Stimulated activated CD4-positive, alpha-beta T cell treated with anti-CD3 and anti-CD28 coated beads, Interleukin-1b, Interleukin-23, amount 100 ng/mL, for 4 hours (primary cell): ENCODE measurements at regions not wholly inside any gene's neighbourhood (a gene's known extent, or its start where the extent isn't known, plus 50 kb on each side); places are given as distances from the start of the nearest gene placed in this dataset.

ENCODE experiments used
- DNase-seq, 2 donors: peaks; one replicate each; pipeline ENCODE4 v3.0.0-alpha.2; 2020; ENCODE audit warnings: low read depth in 2 of 2

- DNase-seq, result no peak
These were observed 1144.0 kb downstream of the BRD1 start for GRCh38 chr22:48683640-48684039.

- no peak for DNase-seq
These were observed 1145.2 kb downstream of the BRD1 start for GRCh38 chr22:48682504-48682903.

- DNase-seq, result no peak
These were observed 1147.1 kb downstream of the BRD1 start for GRCh38 chr22:48680601-48681000.

- DNase-seq, result no peak
These were observed 1147.8 kb downstream of the BRD1 start for GRCh38 chr22:48679656-48680555.

- no peak for DNase-seq
These were observed 1149.2 kb downstream of the BRD1 start for GRCh38 chr22:48678171-48679135.

- DNase-seq, result no peak
These were observed 1150.1 kb downstream of the BRD1 start for GRCh38 chr22:48677621-48678020.

GRCh38 chr22:48677168-48677520 lies 1150.5 kb downstream of the BRD1 start:
- no peak for DNase-seq

GRCh38 chr22:48676266-48677167 lies 1151.2 kb downstream of the BRD1 start:
- DNase-seq, result no peak

GRCh38 chr22:48675830-48676145 lies 1151.9 kb downstream of the BRD1 start:
- no peak for DNase-seq

- no peak for DNase-seq
These were observed 1152.4 kb downstream of the BRD1 start for GRCh38 chr22:48675141-48675829.

GRCh38 chr22:48673806-48674500 lies 1153.7 kb downstream of the BRD1 start:
- DNase-seq, result no peak

- DNase-seq, result no peak
These were observed 1155.3 kb downstream of the BRD1 start for GRCh38 chr22:48672387-48672786.

- DNase-seq, result no peak
These were observed 1156.9 kb downstream of the BRD1 start for GRCh38 chr22:48670731-48671130.

- DNase-seq, result no peak
These were observed 1157.5 kb downstream of the BRD1 start for GRCh38 chr22:48669986-48670716.

- no peak for DNase-seq
These were observed 1158.4 kb downstream of the BRD1 start for GRCh38 chr22:48669226-48669625.

GRCh38 chr22:48667289-48667688 lies 1160.4 kb downstream of the BRD1 start:
- no peak for DNase-seq

- DNase-seq, result no peak
These were observed 1161.1 kb downstream of the BRD1 start for GRCh38 chr22:48666620-48667019.

- DNase-seq, result no peak
These were observed 1162.2 kb downstream of the BRD1 start for GRCh38 chr22:48665311-48665995.

GRCh38 chr22:48664586-48664985 lies 1163.1 kb downstream of the BRD1 start:
- DNase-seq, result no peak
